GM12865 (cell line): ENCODE measurements at regions not wholly inside any gene's neighbourhood (a gene's known extent, or its start where the extent isn't known, plus 50 kb on each side); places are given as distances from the start of the nearest gene placed in this dataset.

ENCODE experiments used
- DNase-seq: peaks from one replicate; pipeline ENCODE4 v3.0.0; 2010; ENCODE audit warnings: low read depth
- H3K4me3 ChIP-seq: 2 replicates; pipeline ENCODE4 v1.5.1; 2011; ENCODE audit warnings: mild to moderate bottlenecking, low read depth, low read length, control low read depth
- CTCF ChIP-seq: IDR thresholded peaks from 2 replicates; pipeline ENCODE4 v1.5.1; 2011; ENCODE audit warnings: low read length, control low read depth, low read depth, inconsistent platforms; ENCODE audit not compliant: insufficient read depth; ENCODE audit errors: missing control alignments

- H3K4me3 ChIP-seq: no peak overlapping the region
- TF ChIP-seq CTCF: no peak
- DNase-seq: no peak
These were observed 293.2 kb upstream of the FAR2 start for GRCh38 chr12:28855761-28856310.

GRCh38 chr12:28857369-28857768, 291.7 kb upstream of the FAR2 start:
- DNase-seq: no peak
- no peak overlapping the region for H3K4me3 ChIP-seq
- no peak for TF ChIP-seq CTCF

GRCh38 chr12:28859551-28859950, 289.5 kb upstream of the FAR2 start:
- no peak for DNase-seq
- no peak overlapping the region for H3K4me3 ChIP-seq
- no peak for TF ChIP-seq CTCF

GRCh38 chr12:28865776-28866175, 283.3 kb upstream of the FAR2 start:
- no peak overlapping the region for H3K4me3 ChIP-seq
- TF ChIP-seq CTCF: no peak
- no peak for DNase-seq

GRCh38 chr12:28866296-28866695, 282.8 kb upstream of the FAR2 start:
- no peak for DNase-seq
- no peak for TF ChIP-seq CTCF
- H3K4me3 ChIP-seq: no peak overlapping the region

GRCh38 chr12:28866715-28867503, 282.2 kb upstream of the FAR2 start:
- no peak for TF ChIP-seq CTCF
- H3K4me3 ChIP-seq: no peak overlapping the region
- DNase-seq: no peak

- no peak for TF ChIP-seq CTCF
- no peak overlapping the region for H3K4me3 ChIP-seq
- DNase-seq: no peak
These were observed 280.7 kb upstream of the FAR2 start for GRCh38 chr12:28868414-28868813.
